Endothelial cell of umbilical vein (primary cell): ENCODE measurements at regions not wholly inside any gene's neighbourhood (a gene's known extent, or its start where the extent isn't known, plus 50 kb on each side); places are given as distances from the start of the nearest gene placed in this dataset.

Source experiments
- BruUV-seq: library from RNA; stranded (reverse); fragments of 400-500 nt; replicated peaks from 2 replicates; lab custom pipeline; 2021; lab: Mats Ljungman, UMichigan
- CTCF ChIA-PET: fragments of 300-600, 350-600 bp; sonication (Branson Sonifier 250); formaldehyde crosslinking; loops from one replicate; lab custom pipeline; 2021; ENCODE audit warnings: antibody characterized with exemption, inconsistent platforms; lab: Charles Lee
- POLR2A ChIA-PET: fragments of 300-600, 350-600 bp; sonication (Branson Sonifier 250); formaldehyde crosslinking; loops from one replicate; lab custom pipeline; 2021; ENCODE audit warnings: antibody characterized with exemption, inconsistent platforms; lab: Charles Lee
- DNase-seq: peaks from one replicate; pipeline ENCODE4 v3.0.0-alpha.2; 2011; ENCODE audit warnings: low read depth, low spot score
- FAIRE-seq: peaks from 2 replicates; lab custom pipeline; 2011; peaks lifted over from hg19 to GRCh38; lab: Jason Lieb, UNC
- H2AFZ ChIP-seq: 2 replicates; pipeline ENCODE4 v1.6.0; 2012; ENCODE audit warnings: low read depth, low read length, control low read depth, inconsistent platforms
- H3K27ac ChIP-seq: 2 replicates; pipeline ENCODE4 v1.5.1; 2011; ENCODE audit warnings: low read depth, mild to moderate bottlenecking, control low read depth, low read length, moderate library complexity; ENCODE audit not compliant: insufficient read depth
- H3K27me3 ChIP-seq, 2 experiments: 2 replicates each; pipeline versions ENCODE4 v1.6.0 to v1.6.1; 2011; ENCODE audit warnings: low read length in 2 of 2, mixed read lengths in 1 of 2; ENCODE audit not compliant: control insufficient read depth in 2 of 2, insufficient read depth in 2 of 2
- H3K36me3 ChIP-seq, 2 experiments: 2 replicates in 1 of 2; 3 replicates in 1 of 2; pipeline ENCODE4 v1.5.1; 2011; ENCODE audit warnings: low read length in 2 of 2, mild to moderate bottlenecking in 1 of 2, moderate library complexity in 1 of 2; ENCODE audit not compliant: control insufficient read depth in 2 of 2, insufficient read depth in 2 of 2; ENCODE audit errors: extremely low read depth in 1 of 2
- H3K4me1 ChIP-seq: 3 replicates; pipeline ENCODE4 v1.5.1; 2011; ENCODE audit warnings: mild to moderate bottlenecking, low read length; ENCODE audit not compliant: control insufficient read depth, insufficient read depth; ENCODE audit errors: extremely low read depth
- H3K4me2 ChIP-seq: 2 replicates; pipeline ENCODE4 v1.6.1; 2011; ENCODE audit warnings: low read length, control low read depth, mixed read lengths; ENCODE audit not compliant: insufficient read depth
- H3K4me3 ChIP-seq, 3 experiments: fragments of 200-600 bp in 1 of 3; sonication (generic), shearing (Covaris generic) in 1 of 3; replicated peaks in 1 of 3; 2 replicates each; pipeline ENCODE4 v1.5.1; 2011 to 2016; ENCODE audit warnings: control low read depth in 3 of 3, low read length in 3 of 3, mild to moderate bottlenecking in 2 of 3, inconsistent platforms in 1 of 3, low read depth in 1 of 3, moderate library complexity in 1 of 3; ENCODE audit not compliant: insufficient read depth in 1 of 3
- H3K79me2 ChIP-seq: 2 replicates; pipeline ENCODE4 v1.6.0; 2012; ENCODE audit warnings: low read length, inconsistent platforms; ENCODE audit not compliant: control insufficient read depth, insufficient read depth
- H3K9ac ChIP-seq: replicated peaks from 2 replicates; pipeline ENCODE3; 2011; ENCODE audit warnings: low read length, control low read depth; ENCODE audit not compliant: insufficient read depth; ENCODE audit errors: extremely low read depth
- H3K9me1 ChIP-seq: replicated peaks from 3 replicates; pipeline ENCODE4 v1.6.0; 2011; ENCODE audit warnings: mild to moderate bottlenecking, low read length; ENCODE audit not compliant: control insufficient read depth, insufficient read depth; ENCODE audit errors: extremely low read depth
- H3K9me3 ChIP-seq: replicated peaks from 2 replicates; pipeline ENCODE4 v1.5.1; 2012; ENCODE audit warnings: low read length, inconsistent platforms; ENCODE audit not compliant: control insufficient read depth, insufficient read depth
- H4K20me1 ChIP-seq: replicated peaks from 2 replicates; pipeline ENCODE3; 2011; ENCODE audit warnings: mild to moderate bottlenecking, low read length; ENCODE audit not compliant: control insufficient read depth, insufficient read depth; ENCODE audit errors: extremely low read depth
- EZH2 ChIP-seq: IDR thresholded peaks from 2 replicates; pipeline ENCODE4 v1.6.1; 2012; ENCODE audit warnings: borderline replicate concordance, low read depth, mild to moderate bottlenecking, moderate library complexity, low read length, inconsistent platforms; ENCODE audit not compliant: severe bottlenecking
- FOS ChIP-seq: IDR thresholded peaks from 2 replicates; pipeline ENCODE4 v1.6.1; 2011; ENCODE audit warnings: mild to moderate bottlenecking, low read length, moderate library complexity, borderline replicate concordance; ENCODE audit not compliant: insufficient read depth
- GATA2 ChIP-seq: IDR thresholded peaks from 2 replicates; pipeline ENCODE4 v1.7.0; 2011; ENCODE audit warnings: low read depth, mild to moderate bottlenecking, moderate library complexity, mixed read lengths, low read length; ENCODE audit not compliant: insufficient read length, insufficient read depth
- JUN ChIP-seq: IDR thresholded peaks from 2 replicates; pipeline ENCODE4 v1.6.1; 2011; ENCODE audit warnings: borderline replicate concordance, low read depth; ENCODE audit not compliant: insufficient read length, insufficient read depth
- MYC ChIP-seq: IDR thresholded peaks from one replicate; pipeline ENCODE4 v1.6.1; 2011; ENCODE audit warnings: mild to moderate bottlenecking, low read depth, low read length
- POLR2A ChIP-seq: IDR thresholded peaks from 2 replicates; pipeline ENCODE4 v1.6.1; 2012; ENCODE audit warnings: low read depth, mild to moderate bottlenecking, control low read depth, low read length
- POLR2AphosphoS5 ChIP-seq: IDR thresholded peaks from 2 replicates; pipeline ENCODE4 v1.6.1; 2012; ENCODE audit warnings: low read depth, mild to moderate bottlenecking, control low read depth, low read length, moderate library complexity; ENCODE audit not compliant: insufficient read depth
- dilution Hi-C: fragments of 300-500 bp; cut with MboI; formaldehyde crosslinking; loops from one replicate; pipeline ENCODE4 v1.15.0; 2019; ENCODE audit warnings: low sequenced_read_pairs; ENCODE audit not compliant: extremely low pct_ligation_motif_present
- intact Hi-C: fragments of 100-400 bp; cut with micrococcal nuclease; formaldehyde crosslinking; loops from one replicate; pipeline ENCODE4 v1.10.0; 2022
- TF ChIP-seq, protein P1 (sequence below): IDR thresholded peaks from 2 replicates; pipeline ENCODE4 v1.6.1; 2011; ENCODE audit not compliant: insufficient read depth, insufficient read length
- TF ChIP-seq, protein P2 (sequence below), 2 donors: IDR thresholded peaks; 1 replicate in 1 of 2; 2 replicates in 1 of 2; pipeline ENCODE4 v1.5.1; 2011; ENCODE audit warnings: low read length in 2 of 2, mild to moderate bottlenecking in 2 of 2, moderate library complexity in 2 of 2, control low read depth in 1 of 2, inconsistent platforms in 1 of 2, low read depth in 1 of 2; ENCODE audit not compliant: insufficient read depth in 1 of 2; ENCODE audit errors: extremely low read depth in 1 of 2

DNA sequence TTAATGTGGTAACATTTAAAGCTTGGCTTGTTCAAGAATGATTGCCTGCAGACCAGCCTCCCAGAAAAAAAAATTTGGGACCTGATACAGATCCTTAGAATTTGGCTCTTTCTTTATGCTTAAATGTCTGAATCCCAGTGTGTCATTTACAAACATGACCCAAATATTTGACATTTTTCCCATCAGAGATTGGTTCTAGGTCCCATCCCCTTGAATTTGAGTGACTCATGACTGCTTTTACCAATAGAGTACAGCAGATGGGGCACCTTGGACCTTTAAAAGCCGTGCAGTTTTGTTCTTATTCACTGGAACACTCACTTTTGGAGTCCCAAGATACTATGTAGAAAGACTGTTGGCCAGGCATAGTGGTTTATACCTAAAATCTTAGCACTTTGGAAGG, 231.6 kb downstream of the ZIC1 start:
- FAIRE-seq (no peak), DNase-seq (no peak)
- TF ChIP-seq JUN (no peak), FOS (no peak), POLR2A (no peak), EZH2 (no peak), MYC (no peak), POLR2AphosphoS5 (no peak), GATA2 (no peak)
- TF ChIP-seq, protein P1, sequence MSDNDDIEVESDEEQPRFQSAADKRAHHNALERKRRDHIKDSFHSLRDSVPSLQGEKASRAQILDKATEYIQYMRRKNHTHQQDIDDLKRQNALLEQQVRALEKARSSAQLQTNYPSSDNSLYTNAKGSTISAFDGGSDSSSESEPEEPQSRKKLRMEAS = no peak
- TF ChIP-seq, protein P2, sequence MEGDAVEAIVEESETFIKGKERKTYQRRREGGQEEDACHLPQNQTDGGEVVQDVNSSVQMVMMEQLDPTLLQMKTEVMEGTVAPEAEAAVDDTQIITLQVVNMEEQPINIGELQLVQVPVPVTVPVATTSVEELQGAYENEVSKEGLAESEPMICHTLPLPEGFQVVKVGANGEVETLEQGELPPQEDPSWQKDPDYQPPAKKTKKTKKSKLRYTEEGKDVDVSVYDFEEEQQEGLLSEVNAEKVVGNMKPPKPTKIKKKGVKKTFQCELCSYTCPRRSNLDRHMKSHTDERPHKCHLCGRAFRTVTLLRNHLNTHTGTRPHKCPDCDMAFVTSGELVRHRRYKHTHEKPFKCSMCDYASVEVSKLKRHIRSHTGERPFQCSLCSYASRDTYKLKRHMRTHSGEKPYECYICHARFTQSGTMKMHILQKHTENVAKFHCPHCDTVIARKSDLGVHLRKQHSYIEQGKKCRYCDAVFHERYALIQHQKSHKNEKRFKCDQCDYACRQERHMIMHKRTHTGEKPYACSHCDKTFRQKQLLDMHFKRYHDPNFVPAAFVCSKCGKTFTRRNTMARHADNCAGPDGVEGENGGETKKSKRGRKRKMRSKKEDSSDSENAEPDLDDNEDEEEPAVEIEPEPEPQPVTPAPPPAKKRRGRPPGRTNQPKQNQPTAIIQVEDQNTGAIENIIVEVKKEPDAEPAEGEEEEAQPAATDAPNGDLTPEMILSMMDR (IDR thresholded peaks at IDR 0.05; ENCODE audit: extremely low read depth in 1 of 2, insufficient read depth in 1 of 2, low read depth in 1 of 2, low read length in 2 of 2) = no peak
- Histone ChIP-seq H3K9me3 (no peaks in the 10 kb centered on the region), H3K9ac (no peak overlapping the region), H3K27me3 (no peaks in the 10 kb centered on the region), H2AFZ (no peak overlapping the region), H3K9me1 (no peaks in the 10 kb centered on the region), H3K4me3 (no peak overlapping the region), H3K79me2 (no peaks in the 10 kb centered on the region), H3K4me1 (no peaks in the 10 kb centered on the region), H3K27ac (no peak overlapping the region), H3K4me2 (no peak overlapping the region), H3K36me3 (no peaks in the 10 kb centered on the region), H4K20me1 (no peaks in the 10 kb centered on the region)
- intact Hi-C loops (no loop called here), dilution Hi-C loops (no loop called here)
- ChIA-PET POLR2A (no interaction called here), CTCF (interaction anchor here (1.1 to 1.2 kb wide), 2 partner anchors 8 to 24 kb away, joined by 3 to 8 read pairs; no protein-coding TSS in a partner anchor)
- BruUV-seq = no TSS peak
